ENCODE measurements at regions not wholly inside any gene's neighbourhood (a gene's known extent, or its start where the extent isn't known, plus 50 kb on each side); places are given as distances from the start of the nearest gene placed in this dataset.

DNA sequence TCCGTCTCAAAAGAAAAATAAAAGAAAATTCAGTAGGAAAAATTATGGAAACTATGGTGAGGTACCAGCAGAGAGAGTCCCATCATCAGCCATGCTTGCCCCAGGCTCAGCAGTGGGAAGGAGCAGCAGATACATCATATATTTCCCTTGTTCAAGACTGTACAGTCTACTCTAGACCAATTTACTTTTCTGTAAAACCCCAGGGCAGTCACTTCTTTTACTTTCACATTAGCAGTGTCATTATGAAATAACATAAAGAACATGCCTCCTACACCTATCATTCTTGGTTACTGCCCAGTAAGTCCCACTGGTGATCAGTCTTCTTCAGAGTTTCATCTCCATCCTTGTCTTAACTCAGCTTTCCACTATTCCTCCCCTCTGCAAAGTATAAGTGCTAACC is 1145.0 kb downstream of the MAT2B start:
- DNase-seq, result no peak

DNA sequence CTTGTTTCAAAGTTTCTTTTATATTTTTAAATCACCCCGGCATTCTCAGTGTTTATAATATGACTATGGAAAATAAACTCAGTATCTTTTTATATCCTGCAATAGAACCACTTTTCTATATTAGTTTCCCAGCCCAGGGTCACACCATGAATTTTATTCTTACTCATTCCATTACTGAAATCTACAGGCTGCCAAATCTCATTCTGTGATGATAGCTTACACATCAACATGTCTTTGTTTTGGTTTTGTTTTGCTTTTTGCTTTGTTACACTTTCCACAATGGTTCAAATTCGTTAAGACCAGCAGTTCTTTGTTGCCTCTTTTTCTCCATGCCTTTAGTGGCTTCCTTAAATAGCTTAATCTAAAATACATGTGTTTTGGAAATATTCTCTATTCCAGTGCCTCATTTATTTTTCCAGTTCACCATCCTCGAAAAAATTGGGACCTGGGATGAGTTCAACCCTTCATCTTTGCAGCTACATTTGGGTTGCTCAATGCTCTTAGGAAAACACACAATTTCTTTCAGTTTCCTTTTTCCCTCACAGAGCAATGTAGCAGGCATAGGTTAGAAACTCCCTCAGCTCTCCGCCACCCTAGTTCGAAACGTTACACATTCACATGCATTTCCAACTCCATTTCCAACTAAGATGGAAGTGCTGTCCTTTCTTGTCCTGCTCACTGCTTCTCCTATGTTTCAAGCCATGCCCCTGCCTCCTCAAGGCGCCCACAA is 1146.3 kb downstream of the MAT2B start:
- no peak for DNase-seq

- no peak for DNase-seq
Observed at GRCh38 chr5:164652276-164652660, 1146.8 kb downstream of the MAT2B start.

GRCh38 chr5:164663198-164663989 is 1158.0 kb downstream of the MAT2B start:
- no peak for DNase-seq

DNA sequence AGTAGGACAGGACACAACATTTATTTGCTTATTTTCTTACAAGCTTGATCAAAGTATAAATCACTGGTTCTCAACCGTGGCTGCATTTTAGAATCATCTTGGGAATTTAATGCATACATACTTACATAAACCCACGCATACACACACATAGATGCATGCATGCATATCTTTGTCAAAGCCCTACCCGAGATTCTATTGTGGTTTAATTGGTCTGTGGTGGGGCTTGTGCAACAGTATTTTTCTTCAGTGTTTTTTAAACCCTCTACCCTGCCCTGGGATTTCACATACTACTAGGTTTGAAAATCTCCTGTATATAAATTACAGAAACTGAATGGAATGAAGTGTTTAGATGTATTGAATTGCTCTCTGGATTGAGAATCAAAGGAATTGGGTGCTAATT is 1166.2 kb downstream of the MAT2B start:
- DNase-seq, result no peak

GRCh38 chr5:164672205-164672604 is 1166.8 kb downstream of the MAT2B start:
- DNase-seq, result no peak

GRCh38 chr5:164672931-164673694 is 1167.7 kb downstream of the MAT2B start:
- no peak for DNase-seq

DNA sequence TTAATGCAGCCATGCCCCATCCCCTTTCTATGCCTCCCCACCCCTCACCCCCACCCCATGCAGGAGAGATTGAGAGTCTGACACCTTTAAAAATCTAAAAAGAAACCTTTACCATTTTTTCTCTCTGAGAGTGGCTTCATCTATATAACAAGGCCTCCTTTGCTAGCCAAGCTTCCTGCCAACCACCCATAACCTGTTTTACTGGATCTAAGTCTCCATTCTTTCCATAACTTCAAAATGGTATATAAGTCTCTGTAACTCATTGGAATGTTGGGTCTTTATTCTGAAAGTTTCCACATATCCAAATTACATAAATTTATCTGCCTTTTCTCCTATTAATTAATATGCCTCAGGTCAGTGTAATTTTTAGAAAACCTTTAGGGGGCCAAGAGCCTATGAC is 1174.0 kb downstream of the MAT2B start:
- no peak for DNase-seq

DNA sequence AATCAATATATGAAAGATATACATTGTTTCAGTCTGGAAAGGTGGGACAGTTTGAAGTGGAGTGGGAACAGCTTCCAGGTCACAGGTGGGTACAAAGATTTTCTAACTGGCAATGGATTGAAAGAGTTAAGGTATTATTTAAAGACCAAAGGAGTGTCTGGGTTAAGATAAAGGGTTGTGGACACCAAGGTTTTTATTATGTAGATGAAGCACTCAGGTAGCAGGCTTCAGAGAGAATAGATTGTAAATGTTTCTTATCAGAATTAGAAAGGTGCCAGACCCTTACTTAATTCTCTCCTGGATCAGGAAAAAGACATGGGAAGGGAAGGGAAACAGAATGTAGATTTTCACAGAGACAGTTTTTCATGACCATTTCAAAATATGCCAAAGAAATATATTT is 1174.8 kb downstream of the MAT2B start:
- no peak for DNase-seq

- no peak for DNase-seq
Observed at GRCh38 chr5:164680812-164681520, 1175.5 kb downstream of the MAT2B start.

DNA sequence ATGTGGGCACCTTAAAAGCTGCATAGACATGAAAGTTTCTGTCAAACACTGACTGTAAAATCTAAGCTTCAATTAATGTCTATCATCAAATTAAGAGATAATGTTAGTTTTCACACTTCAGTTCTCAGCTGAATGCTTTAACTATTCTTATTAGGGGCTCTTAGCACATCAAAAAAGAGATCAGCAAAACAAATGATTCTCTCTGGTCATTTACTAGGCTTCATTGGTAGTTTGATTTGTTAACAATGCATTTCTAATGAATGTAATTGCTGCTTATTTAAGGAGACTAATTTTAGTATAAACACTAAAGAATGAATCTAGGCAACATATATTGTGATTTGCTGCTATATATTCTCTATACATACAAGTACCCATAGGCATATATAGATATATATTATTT is 1182.0 kb downstream of the MAT2B start:
- DNase-seq, result no peak

GRCh38 chr5:164688437-164688836 is 1183.0 kb downstream of the MAT2B start:
- no peak for DNase-seq

DNA sequence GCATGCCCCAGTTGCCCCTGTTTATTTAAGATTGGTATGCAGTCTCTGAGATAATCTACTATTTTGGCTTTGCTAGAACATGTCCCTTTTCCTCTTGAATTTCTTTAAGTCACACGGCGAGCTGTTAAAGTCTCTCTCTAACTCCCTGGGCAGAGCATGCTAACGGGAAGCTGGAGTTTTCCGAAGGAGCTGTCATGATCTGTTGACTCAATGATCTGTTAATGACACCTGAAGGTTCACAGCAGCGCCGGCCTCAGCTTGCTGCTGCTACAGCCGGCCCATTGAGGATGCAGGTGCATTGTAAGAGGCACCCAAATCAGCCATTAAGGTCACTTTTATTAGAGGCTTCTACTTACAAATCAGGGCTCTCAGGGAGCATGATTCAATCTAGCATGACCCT is 1203.4 kb downstream of the MAT2B start:
- no peak for DNase-seq

- no peak for DNase-seq
Observed at GRCh38 chr5:164713682-164714081, 1208.3 kb downstream of the MAT2B start.

DNA sequence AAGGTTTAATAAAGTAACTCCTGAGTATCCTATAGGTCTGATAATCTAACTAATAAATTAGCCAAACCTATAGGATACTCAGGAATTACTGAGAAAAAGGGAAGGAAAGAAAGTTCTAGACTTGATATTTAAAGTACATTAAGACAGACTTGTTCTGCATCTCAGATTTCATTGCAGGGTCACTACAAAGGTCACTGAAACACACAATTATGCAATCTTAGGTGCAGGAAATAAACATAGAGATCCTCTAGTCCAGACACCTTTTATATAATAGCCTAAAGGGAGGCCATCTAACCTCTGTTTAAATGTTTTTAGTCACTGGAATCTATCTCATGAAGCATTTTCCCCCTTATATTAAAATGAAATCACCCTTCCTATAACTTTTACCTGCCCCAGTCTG is 1215.7 kb downstream of the MAT2B start:
- no peak for DNase-seq

- DNase-seq, result no peak
Observed at GRCh38 chr5:164721656-164722055, 1216.2 kb downstream of the MAT2B start.

DNA sequence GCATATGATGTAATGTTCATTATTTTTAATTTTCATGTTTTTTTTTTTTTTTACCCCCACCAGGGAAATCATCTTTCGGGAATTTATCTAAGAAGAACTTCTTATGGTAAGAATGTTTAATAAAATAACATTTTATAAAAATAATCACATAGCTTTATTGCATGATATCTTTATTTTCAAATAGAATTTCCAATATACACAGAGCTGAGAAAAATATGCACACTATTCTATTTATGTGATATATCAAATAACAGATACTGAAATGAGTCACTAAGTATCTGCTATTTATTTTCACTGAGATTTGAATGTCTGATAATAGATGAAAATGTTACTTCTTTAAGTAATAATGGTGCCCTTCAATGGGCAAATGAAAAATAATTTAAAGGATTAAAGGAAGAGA is 1217.3 kb downstream of the MAT2B start:
- no peak for DNase-seq

- DNase-seq, result no peak
Observed at GRCh38 chr5:164727012-164727411, 1221.6 kb downstream of the MAT2B start.

GRCh38 chr5:164728733-164729132 is 1223.3 kb downstream of the MAT2B start:
- no peak for DNase-seq

DNA sequence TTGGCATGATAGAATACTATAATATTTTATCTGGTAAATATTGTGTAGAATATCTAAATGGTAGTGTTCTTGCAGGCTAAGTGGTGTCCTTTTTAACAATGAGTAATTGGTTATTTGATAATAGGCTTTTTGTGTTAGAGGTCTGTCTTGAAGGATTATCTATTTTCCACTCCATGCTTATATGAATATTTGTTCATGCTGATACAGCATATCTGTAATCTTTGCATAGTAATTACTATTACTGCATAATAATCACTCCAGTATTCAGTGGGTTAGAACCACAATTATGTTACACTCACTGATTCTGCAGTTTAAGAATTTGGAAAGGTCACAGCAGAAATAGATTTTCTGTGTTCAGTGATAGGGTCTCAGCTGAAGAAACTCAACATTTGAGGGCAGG is 1229.9 kb downstream of the MAT2B start:
- no peak for DNase-seq

- DNase-seq, result no peak
Observed at GRCh38 chr5:164741376-164741775, 1236.0 kb downstream of the MAT2B start.

- DNase-seq, result no peak
Observed at GRCh38 chr5:164742025-164742424, 1236.6 kb downstream of the MAT2B start.

GRCh38 chr5:164746723-164747122 is 1241.3 kb downstream of the MAT2B start:
- no peak for DNase-seq
